ENCODE measurements at regions not wholly inside any gene's neighbourhood (a gene's known extent, or its start where the extent isn't known, plus 50 kb on each side); places are given as distances from the start of the nearest gene placed in this dataset.
"Not testable (repeated sequence)": the region's sequence is repeated elsewhere in the genome, so short reads cannot be mapped to it uniquely, and the experiment has no call there.

- not testable (repeated sequence) for H3K27ac ChIP-seq, H3K4me3 ChIP-seq
Observed at GRCh38 chr18:1097991-1098735, 193.5 kb downstream of the ADCYAP1 start.

DNA sequence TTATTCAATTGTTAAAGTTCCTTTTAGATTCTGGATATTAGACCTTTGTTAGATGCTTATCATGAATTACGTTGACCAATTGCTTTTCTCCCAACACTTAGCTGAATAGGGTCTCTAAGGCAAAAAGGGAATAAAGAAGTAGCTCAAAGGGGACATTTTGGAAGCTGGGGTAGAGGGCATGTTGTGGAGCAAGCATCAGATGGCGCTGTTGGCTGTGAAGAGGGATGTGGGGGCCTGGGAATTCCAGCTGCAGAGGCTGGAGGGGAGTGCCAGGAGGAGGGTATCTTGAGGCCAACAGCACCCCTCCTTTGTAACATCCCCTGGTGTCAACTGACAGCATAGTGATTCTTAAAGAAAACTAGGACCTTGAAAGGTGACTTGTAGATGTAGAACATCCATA is 198.2 kb downstream of the ADCYAP1 start:
- no peak overlapping the region for H3K27ac ChIP-seq
- H3K4me3 ChIP-seq: no peak overlapping the region

DNA sequence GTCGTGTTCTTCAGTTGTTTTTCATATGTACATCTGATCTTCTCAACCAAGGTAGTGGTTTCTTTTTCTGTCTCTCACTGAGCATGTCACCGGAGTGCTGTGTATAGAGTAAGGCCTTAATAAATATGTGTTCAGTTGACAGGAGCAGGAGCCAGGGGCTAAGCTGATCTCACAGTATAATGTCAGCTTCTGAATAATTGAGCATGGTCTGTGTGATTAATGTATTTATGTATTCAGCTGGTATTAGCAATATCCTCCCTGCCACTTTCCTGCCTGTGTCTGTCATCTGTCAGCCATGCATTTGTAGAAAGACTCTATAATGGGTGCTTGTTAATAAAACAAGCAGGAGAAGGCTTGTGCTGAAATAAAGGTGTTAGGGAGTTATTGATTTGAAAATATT is 198.9 kb downstream of the ADCYAP1 start:
- H3K4me3 ChIP-seq: no peak overlapping the region
- no peak overlapping the region for H3K27ac ChIP-seq

DNA sequence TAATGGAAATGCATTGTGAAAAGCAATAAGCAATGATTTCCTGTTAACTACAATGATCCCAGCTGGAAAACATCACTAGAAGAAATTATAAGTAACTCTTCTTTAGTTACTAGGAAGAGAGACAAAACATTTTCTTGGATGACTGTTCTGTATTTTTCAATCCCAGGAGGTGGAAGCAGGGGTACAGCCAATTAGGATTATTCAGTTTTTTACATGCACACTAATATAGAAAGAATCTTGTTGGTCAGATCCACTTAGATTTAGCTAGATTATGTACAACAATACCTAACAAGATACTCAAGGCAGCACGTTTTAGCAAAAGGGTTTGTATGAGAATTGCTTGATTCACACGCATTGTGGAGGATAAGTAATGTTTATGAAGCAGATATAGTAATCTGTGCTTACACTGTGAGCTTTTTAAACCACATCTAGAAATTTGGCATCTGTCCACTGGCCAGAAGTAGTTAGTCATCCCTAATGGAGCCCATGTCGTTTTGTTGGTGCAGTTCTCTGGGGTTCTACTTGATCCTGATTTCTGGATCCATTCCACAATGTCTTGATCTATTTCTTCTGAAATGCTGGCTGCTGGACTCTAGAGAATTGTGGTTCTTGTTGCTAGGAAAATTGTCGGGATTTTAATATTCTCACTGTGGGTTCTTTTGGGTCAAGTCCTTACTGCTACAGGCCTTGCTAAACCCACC is 199.7 kb downstream of the ADCYAP1 start:
- Histone ChIP-seq H3K4me3 (no peak overlapping the region), H3K27ac (no peak overlapping the region)

- no peak overlapping the region for H3K27ac ChIP-seq
- H3K4me3 ChIP-seq: no peak overlapping the region
Observed at GRCh38 chr18:1124495-1124894, 219.8 kb downstream of the ADCYAP1 start.

DNA sequence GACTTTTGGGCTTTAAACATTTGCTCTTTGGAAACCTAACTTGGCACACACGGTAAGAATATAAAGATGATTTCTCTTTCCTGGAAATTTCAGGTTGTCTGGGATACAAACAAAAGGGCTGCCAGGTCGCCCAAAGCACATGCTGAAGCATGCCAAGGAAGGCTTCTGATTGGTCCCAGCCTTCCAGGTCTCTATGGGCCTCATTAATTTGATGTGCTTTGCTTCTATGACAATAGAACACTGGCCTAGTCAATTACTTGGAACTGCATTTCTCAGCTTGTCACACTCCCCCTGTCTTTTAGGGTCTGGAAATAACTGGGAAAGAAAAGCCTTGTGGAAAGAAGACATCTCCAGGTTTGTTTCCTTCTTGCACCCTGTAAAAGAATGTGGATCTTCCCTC is 228.9 kb downstream of the ADCYAP1 start:
- no peak overlapping the region for H3K27ac ChIP-seq
- no peak overlapping the region for H3K4me3 ChIP-seq

GRCh38 chr18:1147730-1148129 is 243.1 kb downstream of the ADCYAP1 start:
- H3K4me3 ChIP-seq: no peak overlapping the region
- H3K27ac ChIP-seq: no peak overlapping the region

DNA sequence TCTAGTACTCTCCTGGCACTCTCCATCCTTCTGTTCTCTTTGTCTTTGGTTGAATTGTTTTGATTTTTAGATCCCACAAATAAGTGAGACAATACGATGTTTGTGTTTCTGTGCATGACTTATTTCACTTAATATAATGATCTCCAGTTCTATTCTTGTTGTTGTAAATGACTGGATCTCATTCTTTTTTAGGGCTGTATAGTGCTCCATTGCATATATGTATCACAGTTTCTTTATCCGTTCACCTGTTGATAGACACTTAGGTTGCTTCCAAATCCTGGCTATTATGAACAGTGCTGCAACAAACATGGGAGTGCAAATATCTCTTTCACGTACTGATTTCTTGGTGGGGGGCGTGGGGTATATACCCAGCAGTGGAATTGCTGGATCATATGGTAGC is 245.0 kb downstream of the ADCYAP1 start:
- H3K27ac ChIP-seq: no peak overlapping the region
- H3K4me3 ChIP-seq: no peak overlapping the region

DNA sequence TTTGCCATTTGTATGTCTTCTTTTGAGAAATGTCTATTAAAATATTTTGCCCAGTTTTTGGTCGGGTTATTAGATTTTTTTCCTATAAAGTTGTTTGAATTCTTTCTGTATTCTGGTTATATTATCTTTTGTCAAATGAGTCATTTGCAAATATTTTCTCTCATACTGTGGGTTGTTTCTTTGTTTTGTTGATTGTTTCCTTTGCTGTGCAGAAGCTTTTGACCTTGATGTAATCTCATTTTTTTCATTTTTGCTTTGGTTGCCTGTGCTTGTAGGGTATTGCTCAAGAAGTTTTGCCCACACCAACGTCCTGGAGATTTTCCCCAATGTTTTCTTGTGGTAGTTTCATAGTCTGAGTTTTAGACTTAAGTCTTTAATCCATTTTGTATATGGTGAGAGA is 245.7 kb downstream of the ADCYAP1 start:
- no peak overlapping the region for H3K27ac ChIP-seq
- no peak overlapping the region for H3K4me3 ChIP-seq

DNA sequence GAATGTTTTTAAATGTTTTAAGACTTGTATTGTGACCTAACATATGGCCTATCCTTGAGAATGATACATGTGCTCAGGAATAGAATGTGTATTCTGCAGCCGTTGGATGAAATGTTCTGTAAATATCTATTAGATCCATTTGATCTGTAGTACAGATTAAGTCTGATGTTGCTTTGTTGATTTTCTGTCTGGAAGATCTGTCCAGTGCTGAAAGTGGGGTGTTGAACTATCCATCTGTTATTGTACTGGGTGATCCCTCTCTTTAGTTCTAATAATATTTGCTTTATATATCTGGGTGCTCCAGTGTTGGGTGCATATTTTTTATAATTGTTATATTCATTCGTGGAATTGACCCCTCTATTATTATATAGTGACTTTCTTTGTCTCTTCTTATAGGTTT is 248.3 kb downstream of the ADCYAP1 start:
- not testable (repeated sequence) for H3K4me3 ChIP-seq, H3K27ac ChIP-seq

DNA sequence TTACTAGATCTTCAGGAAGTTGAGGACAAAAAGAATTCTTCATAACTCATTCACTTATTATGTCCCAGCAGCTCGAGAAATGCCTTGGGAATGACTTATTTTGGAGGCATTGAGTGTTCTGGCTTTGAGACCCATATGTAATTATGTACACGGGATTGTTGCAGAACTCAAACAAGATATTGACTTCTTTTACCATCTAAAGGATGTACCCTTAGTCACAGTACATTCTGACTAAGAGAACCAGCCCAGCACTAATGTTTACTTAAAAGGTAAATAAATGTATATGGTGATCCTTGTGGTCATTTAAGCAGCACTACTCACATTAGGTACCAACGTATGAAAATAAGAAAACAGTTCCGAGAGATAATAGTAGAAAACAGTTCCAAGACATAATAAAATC is 268.9 kb downstream of the ADCYAP1 start:
- Histone ChIP-seq H3K4me3 (no peak overlapping the region), H3K27ac (no peak overlapping the region)

- no peak overlapping the region for H3K27ac ChIP-seq
- no peak overlapping the region for H3K4me3 ChIP-seq
Observed at GRCh38 chr18:1177232-1177631, 272.6 kb downstream of the ADCYAP1 start.

DNA sequence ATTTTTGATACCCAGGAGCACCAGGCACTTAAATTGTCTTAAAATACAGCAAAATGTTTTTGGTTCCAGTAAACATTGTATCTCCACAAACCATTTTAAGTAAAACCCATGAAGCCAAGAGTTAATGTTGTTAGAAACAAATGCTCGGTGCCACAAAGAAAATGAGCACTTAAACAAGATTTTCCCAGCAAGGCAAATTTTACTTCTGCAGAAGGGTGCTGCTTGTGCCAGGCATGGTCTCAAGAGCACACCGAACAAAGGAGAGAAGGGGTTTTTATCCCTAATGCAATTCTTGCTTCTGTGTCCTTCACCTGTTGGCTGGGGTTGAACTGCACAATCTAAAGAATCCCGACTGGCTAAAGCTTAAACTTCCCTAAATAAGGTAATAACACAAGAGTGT is 286.7 kb downstream of the ADCYAP1 start:
- Histone ChIP-seq H3K27ac (no peak overlapping the region), H3K4me3 (no peak overlapping the region)

DNA sequence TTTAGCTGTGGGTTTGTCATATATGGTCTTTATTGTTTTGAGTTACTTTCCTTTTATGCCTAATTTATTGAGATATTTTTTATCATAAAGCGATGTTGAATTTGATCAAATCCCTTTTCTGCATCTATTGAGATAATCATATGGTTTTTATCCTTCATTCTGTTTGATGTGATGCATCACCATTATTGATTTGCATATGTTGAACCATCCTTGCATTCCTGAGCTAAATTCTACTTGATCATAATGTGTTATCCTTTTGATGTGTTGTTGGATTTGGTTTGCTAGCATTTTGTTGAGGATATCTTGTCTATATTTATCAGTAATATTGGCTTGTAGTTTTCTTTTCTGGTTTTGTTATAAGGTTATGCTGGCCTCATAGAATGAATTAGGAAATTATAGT is 308.5 kb downstream of the ADCYAP1 start:
- H3K27ac ChIP-seq: no peak overlapping the region
- no peak overlapping the region for H3K4me3 ChIP-seq

- no peak overlapping the region for H3K27ac ChIP-seq
Observed at GRCh38 chr18:1222880-1223279, 318.2 kb downstream of the ADCYAP1 start.

DNA sequence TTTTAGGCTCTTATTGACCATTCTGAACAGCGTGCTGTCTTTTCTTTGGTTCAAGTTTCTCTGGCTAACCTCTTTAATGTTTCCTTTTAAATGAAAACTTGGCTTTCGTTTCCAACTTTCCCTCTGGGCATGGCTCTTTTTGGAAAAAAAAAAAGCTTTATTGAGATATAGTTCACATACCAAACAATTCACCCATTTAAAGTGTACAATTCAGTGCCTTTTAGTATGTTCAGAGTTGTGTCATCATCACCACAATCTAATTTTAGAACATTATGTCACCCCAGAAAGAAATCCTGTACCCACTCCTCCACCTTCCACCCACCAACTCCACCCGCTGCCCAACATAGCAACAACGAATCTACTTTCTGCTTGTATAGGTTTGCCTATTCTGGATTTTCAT is 322.4 kb downstream of the ADCYAP1 start:
- no peak overlapping the region for H3K4me3 ChIP-seq
- H3K27ac ChIP-seq: no peak overlapping the region

More at GRCh38 chr18:1222880-1223279, 318.2 kb downstream of the ADCYAP1 start:
- no peak overlapping the region for H3K4me3 ChIP-seq

DNA sequence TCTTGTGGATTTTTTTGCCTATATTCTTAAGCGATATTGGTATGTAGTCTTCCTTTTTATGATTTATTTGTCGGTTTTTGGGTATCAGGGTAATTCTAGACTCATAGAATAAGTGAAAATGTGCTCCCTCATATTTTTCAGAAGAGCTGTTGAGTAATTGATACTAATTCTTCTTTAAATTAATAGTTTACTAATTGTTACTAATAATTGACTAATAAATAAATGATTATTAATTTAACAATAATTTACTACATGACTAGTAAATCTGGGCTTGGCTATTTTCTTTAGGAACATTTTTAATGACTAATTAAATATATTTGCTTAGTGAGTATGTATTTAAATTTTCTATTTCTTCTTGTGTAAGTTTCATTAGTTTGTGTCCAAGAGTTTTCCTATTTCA is 325.0 kb downstream of the ADCYAP1 start:
- Histone ChIP-seq H3K4me3 (no peak overlapping the region), H3K27ac (no peak overlapping the region)

DNA sequence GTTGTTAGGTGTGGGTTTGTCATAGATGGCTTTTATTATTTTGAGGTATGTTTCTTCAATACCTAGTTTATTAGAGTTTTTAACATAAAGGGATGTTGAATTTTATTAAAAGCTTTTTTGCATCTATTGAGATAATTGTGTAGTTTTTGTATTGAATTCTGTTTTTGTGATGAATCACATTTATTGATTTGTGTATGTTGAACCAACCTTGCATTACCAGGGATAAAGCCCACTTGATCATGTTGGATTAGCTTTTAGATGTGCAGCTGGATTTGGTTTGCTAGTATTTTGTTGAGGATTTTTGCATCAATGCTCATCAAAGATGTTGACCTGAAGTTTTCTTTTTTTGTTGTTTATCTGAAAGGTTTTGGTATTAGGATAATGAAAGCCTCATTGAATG is 328.2 kb downstream of the ADCYAP1 start:
- Histone ChIP-seq H3K27ac (no peak overlapping the region), H3K4me3 (no peak overlapping the region)

DNA sequence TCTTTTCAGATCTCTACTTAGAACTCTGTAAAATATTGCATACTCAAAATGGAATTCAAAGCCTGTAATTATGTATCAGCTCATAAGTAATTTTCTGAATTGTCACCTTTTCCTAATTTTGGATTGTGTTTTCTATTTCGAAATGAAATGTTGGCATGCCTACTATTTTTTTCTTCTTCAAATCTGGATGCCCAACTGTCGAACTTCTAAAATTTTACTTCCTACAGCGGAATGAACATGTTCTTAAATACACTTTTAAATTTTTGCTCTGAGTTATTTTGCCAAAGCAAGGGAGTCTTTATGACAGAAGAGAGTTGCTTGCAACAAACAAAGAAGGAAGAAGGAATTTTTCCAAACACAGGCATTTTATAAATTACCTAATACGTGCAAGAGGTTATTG is 336.0 kb downstream of the ADCYAP1 start:
- H3K4me3 ChIP-seq: no peak overlapping the region

GRCh38 chr18:1244397-1245122 is 339.9 kb downstream of the ADCYAP1 start:
- Histone ChIP-seq H3K4me3 (no peak overlapping the region), H3K27ac (no peak overlapping the region)

More for the DNA sequence above, 336.0 kb downstream of the ADCYAP1 start:
- H3K27ac ChIP-seq: no peak overlapping the region

GRCh38 chr18:1246827-1247226 is 342.2 kb downstream of the ADCYAP1 start:
- no peak overlapping the region for H3K4me3 ChIP-seq
- H3K27ac ChIP-seq: no peak overlapping the region

Data from skin epidermis (tissue), 12 donors.